ENCODE measurements at regions not wholly inside any gene's neighbourhood (a gene's known extent, or its start where the extent isn't known, plus 50 kb on each side); places are given as distances from the start of the nearest gene placed in this dataset.

GRCh38 chr2:128473175-128474035, 154.7 kb upstream of the HS6ST1 start:
- peak; percentile 46 for DNase-seq (ENCODE audit: low spot score)

DNA sequence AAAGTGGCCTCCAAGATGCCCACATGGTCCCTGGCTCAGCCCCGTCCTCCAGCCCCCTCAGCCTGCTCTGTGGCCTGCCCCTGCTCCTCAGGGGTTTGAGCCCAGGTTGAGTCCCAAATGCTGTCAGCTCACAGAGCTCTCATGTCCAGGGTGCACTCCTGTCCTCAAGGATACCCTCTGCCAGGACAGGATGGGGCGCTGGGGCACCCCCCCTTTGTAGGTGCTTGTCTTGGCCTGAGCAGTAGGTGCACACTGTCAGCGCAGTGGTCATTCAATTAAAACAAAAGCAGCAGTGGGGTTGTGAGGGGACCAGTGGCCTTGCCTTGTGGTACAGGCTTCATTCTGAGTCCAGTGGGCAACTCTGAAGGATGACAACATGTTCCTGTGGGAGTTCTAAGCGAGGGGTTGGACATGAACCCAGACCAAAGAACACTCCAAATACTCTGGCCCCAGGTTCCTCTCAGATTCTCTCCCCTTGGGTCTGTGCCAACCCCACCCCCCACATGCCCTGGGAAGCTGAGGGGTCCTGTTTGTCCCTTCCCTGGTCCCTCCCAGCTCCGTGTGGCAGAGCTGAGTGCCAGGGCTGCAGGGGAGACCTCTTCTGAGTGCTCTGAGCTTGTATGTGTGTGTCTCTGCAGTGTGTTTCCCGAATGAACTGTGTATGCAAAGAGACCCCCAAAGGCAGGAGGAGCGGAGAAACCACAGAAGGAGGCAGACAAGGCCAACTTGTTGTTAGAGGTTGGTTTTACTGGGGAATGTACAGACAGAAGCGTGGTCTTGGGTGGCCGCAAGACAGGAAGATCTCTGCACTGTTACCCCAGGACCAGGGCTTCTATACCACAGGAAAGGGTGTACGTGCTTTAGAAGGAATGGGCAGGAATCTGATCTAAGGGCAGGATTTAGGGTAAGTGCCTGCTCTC, 155.6 kb upstream of the HS6ST1 start:
- DNase-seq (ENCODE audit: low spot score), result peak; percentile 29

GRCh38 chr2:128474962-128475361, 156.3 kb upstream of the HS6ST1 start:
- DNase-seq (ENCODE audit: low spot score), result peak; percentile 22

DNA sequence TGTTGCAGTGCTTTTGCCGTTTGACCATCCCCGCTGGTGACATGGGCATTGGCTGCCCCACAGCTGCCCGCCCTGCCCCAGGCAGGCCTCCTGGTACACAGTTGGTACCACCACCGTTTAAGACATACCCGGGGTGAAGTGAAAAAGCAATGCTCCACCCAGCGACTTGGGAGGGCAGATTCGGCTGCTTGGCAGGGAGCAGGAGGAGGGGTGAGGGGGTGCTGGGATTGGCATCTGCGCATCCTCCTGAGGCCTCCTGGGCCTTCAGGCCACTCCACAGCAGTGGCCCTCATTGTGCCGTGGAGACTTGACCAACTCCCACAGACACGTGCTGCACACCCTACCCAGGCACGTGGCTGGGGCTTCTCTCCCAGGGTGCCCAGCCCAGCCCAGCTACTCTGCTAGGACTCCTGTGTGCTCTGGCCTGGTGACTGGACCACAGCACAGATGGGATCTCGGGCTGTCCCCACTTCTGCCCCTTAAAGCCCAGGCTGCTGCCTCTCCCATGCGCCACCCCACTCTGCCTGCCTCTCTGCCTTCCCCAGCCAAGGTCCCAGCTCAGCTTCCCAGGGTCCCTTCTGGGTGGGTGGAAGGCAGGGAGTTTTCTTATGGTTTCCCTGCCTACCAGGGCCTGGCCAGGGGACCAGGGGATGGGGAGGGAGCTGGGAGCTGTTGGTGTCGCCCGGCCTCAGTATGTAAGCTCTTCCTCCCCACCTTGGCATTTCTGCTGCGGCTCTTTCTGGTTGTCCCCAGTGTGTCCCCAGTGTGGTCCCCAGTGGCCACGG, 157.0 kb upstream of the HS6ST1 start:
- DNase-seq (ENCODE audit: low spot score), result peak; percentile 39

GRCh38 chr2:128477026-128477820, 158.6 kb upstream of the HS6ST1 start:
- DNase-seq (ENCODE audit: low spot score), result peak; percentile 30

- no peak for DNase-seq (ENCODE audit: low spot score)
These were observed 159.2 kb upstream of the HS6ST1 start for GRCh38 chr2:128477891-128478290.

GRCh38 chr2:128485761-128486639, 167.3 kb upstream of the HS6ST1 start:
- DNase-seq (ENCODE audit: low spot score), result peak; percentile 38

- peak; percentile 24 for DNase-seq (ENCODE audit: low spot score)
These were observed 168.1 kb upstream of the HS6ST1 start for GRCh38 chr2:128486640-128487375.

GRCh38 chr2:128487650-128488387, 169.2 kb upstream of the HS6ST1 start:
- peak; percentile 19 for DNase-seq (ENCODE audit: low spot score)

DNA sequence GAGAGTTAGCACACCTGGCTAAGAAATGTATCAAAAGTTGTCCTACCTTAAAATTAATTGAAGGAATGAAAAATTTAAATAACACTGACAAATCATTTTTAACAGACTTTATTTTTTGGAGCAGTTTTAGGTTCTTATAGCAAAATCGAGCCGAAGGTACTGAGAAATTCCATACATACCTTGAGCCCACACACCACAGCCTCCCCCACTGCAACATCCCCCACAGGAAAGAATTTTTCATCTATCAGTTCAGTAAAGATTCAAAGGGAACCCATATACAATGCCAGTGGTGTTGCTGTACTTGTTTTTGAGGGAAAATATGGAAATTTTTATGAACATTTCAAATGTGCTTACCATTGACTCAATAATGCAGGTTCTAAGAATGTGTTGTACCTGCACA, 169.8 kb upstream of the HS6ST1 start:
- DNase-seq (ENCODE audit: low spot score), result no peak

- DNase-seq (ENCODE audit: low spot score), result peak; percentile 34
These were observed 171.0 kb upstream of the HS6ST1 start for GRCh38 chr2:128489526-128490273.

DNA sequence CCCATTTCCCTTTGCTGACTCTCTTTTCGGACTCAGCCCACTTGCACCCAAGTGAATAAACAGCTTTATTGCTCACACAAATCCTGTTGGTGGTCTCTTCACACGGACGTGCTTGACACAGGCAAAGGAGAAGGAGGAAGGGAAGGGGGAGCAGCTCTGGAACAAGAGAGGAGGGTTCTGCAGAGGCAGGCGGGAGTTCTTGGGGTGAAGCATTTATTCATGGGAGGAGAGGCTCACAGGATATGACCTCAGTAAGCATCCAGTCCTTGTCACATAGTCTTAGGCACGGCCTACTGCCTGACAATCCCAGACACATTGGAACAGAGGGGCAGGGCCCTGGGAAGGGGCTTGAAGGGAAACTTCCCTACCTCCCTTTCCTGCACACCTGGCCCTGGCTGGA, 171.7 kb upstream of the HS6ST1 start:
- DNase-seq (ENCODE audit: low spot score), result peak; percentile 32

- DNase-seq (ENCODE audit: low spot score), result peak; percentile 37
These were observed 172.4 kb upstream of the HS6ST1 start for GRCh38 chr2:128490881-128491691.

DNA sequence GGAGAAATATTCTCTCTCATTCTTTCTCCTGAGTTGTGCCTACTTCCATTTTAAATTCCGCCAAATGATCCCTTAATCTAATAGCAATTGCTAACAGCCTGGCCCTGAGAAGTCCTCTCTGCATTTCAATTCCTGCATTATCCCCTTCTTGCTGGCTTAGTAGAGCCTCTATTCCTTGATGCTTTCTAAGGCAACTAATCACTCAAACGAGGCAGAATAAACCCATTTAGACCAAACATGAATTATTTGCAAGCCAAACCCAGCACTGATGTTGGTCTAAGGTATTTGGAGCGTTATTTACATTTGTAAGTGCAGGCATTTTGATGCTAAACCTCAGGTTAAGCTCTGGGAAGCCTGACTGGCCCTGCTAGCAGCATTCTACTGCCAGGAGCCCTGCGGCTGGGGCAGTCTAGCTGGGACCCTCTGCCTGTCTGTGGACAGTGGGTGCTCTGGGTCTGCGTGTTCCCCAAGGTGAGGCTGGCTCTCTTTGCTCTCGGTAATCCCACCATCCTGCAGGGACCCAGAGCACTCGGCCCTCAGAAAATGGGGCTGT, 173.1 kb upstream of the HS6ST1 start:
- peak; percentile 41 for DNase-seq (ENCODE audit: low spot score)

GRCh38 chr2:128492966-128493811, 174.5 kb upstream of the HS6ST1 start:
- peak; percentile 44 for DNase-seq (ENCODE audit: low spot score)

GRCh38 chr2:128493880-128494279, 175.2 kb upstream of the HS6ST1 start:
- peak; percentile 34 for DNase-seq (ENCODE audit: low spot score)

All from ecto neural progenitor cell (in vitro differentiated cells).